GM19395 (cell line): ENCODE measurements at regions not wholly inside any gene's neighbourhood (a gene's known extent, or its start where the extent isn't known, plus 50 kb on each side); places are given as distances from the start of the nearest gene placed in this dataset.
"Not testable (repeated sequence)": the region's sequence is repeated elsewhere in the genome, so short reads cannot be mapped to it uniquely, and the experiment has no call there.

Experiments used
- ATAC-seq: cut with Tn5 transposase; IDR thresholded peaks from one replicate; pipeline ENCODE4 v1.9.1; 2021; ENCODE audit warnings: mild to moderate bottlenecking, moderate library complexity; ENCODE audit not compliant: unreplicated experiment

GRCh38 chr22:23466351-23466750, 113.7 kb downstream of the IGLL1 start:
- no peak for ATAC-seq

GRCh38 chr22:23464796-23465195, 115.3 kb downstream of the IGLL1 start:
- not testable (repeated sequence) for ATAC-seq

GRCh38 chr22:23460517-23461031, 119.5 kb downstream of the IGLL1 start:
- ATAC-seq, result not testable (repeated sequence)

- ATAC-seq, result not testable (repeated sequence)
Measured at GRCh38 chr22:23459645-23460516, 120.2 kb downstream of the IGLL1 start.

GRCh38 chr22:23458663-23459541, 121.2 kb downstream of the IGLL1 start:
- no peak for ATAC-seq

GRCh38 chr22:23457380-23457985, 122.6 kb downstream of the IGLL1 start:
- no peak for ATAC-seq

- not testable (repeated sequence) for ATAC-seq
Measured at GRCh38 chr22:23456666-23457379, 123.3 kb downstream of the IGLL1 start.

- ATAC-seq, result not testable (repeated sequence)
Measured at GRCh38 chr22:23454345-23454744, 125.7 kb downstream of the IGLL1 start.

GRCh38 chr22:23453277-23453676, 126.8 kb downstream of the IGLL1 start:
- no peak for ATAC-seq

- ATAC-seq, result no peak
Measured at GRCh38 chr22:23452231-23453010, 127.7 kb downstream of the IGLL1 start.

- not testable (repeated sequence) for ATAC-seq
Measured at GRCh38 chr22:23451452-23452230, 128.4 kb downstream of the IGLL1 start.

- ATAC-seq, result not testable (repeated sequence)
Measured at GRCh38 chr22:23450821-23451220, 129.3 kb downstream of the IGLL1 start.

GRCh38 chr22:23450434-23450795, 129.7 kb downstream of the IGLL1 start:
- no peak for ATAC-seq

- ATAC-seq, result not testable (repeated sequence)
Measured at GRCh38 chr22:23449748-23450433, 130.2 kb downstream of the IGLL1 start.

GRCh38 chr22:23448499-23449288, 131.4 kb downstream of the IGLL1 start:
- not testable (repeated sequence) for ATAC-seq

- ATAC-seq, result no peak
Measured at GRCh38 chr22:23446796-23447350, 133.2 kb downstream of the IGLL1 start.

- ATAC-seq, result not testable (repeated sequence)
Measured at GRCh38 chr22:23446194-23446593, 133.9 kb downstream of the IGLL1 start.
